Psoas muscle (tissue), 7 donors: ENCODE measurements at regions not wholly inside any gene's neighbourhood (a gene's known extent, or its start where the extent isn't known, plus 50 kb on each side); places are given as distances from the start of the nearest gene placed in this dataset.

Experiments used
- ATAC-seq, 4 donors: fragments of 200-7000 bp; cut with Tn5 transposase; one replicate each; pipeline ENCODE4 v1.9.1; 2020; ENCODE audit warnings: moderate library complexity in 3 of 4, mild to moderate bottlenecking in 2 of 4
- DNase-seq, 2 donors: peaks; one replicate each; pipeline ENCODE4 v3.0.0-alpha.2; 2020
- H3K27ac ChIP-seq: fragments of 200-600 bp; one replicate; pipeline ENCODE4 v1.8.0; 2022
- H3K27me3 ChIP-seq, 3 donors: fragments of 200-600 bp in 1 of 3; one replicate each; pipeline versions ENCODE4 v1.6.1 to v1.8.0; 2013 to 2022; ENCODE audit warnings: low read length in 2 of 3, mild to moderate bottlenecking in 2 of 3, moderate library complexity in 1 of 3; ENCODE audit not compliant: insufficient read depth in 3 of 3
- H3K36me3 ChIP-seq, 2 donors: fragments of 200-600 bp in 1 of 2; one replicate each; pipeline versions ENCODE4 v1.6.1 to v1.8.0; 2013 to 2022; ENCODE audit warnings: low read depth in 1 of 2, mild to moderate bottlenecking in 1 of 2, moderate library complexity in 1 of 2; ENCODE audit not compliant: insufficient read depth in 1 of 2
- H3K4me1 ChIP-seq: fragments of 200-600 bp; one replicate; pipeline ENCODE4 v1.8.0; 2022
- H3K4me3 ChIP-seq: fragments of 200-600 bp; one replicate; pipeline ENCODE4 v1.8.0; 2022; ENCODE audit warnings: mild to moderate bottlenecking
- H3K9me3 ChIP-seq: fragments of 200-600 bp; one replicate; pipeline ENCODE4 v1.8.0; 2022
- CTCF ChIP-seq: fragments of 200-600 bp; IDR thresholded peaks from one replicate; pipeline ENCODE4 v1.8.0; 2022; ENCODE audit warnings: antibody characterized with exemption
- WGBS, 3 donors: extraction: QIAGEN DNeasy Blood & Tissue Kit; methylation state at CpG; one replicate each; pipeline versions ENCODE4 v1.1.6 to v1.1.7; 2013; 5-methylcytosine and 5-hydroxymethylcytosine counted together
- intact Hi-C, 2 donors: fragments of 100-400 bp; cut with DNase I; formaldehyde crosslinking; loops; one replicate each; pipeline versions ENCODE4 v1.11.0 to v1.14.2; 2022
- donor health status: healthy with polysubstance abuse.
- donor health status: DM: no; HTN: no; CAD: no; lungs with moderate emphysema.
- donor health status: Bipolar disorder and iron deficiency.
- donor health status: healthy.
- donor health status: DM: yes; HTN: yes; CAD: no.
- donor health status: DM: no; HTN: no; CAD: no.
- donor health status: DM: yes; HTN: yes; CAD: no.

- H3K9me3 ChIP-seq, result no peaks in the 10 kb centered on the region
- H3K27ac ChIP-seq, result no peak overlapping the region
- peaks cover 43% of the 10 kb centered on the region for H3K4me1 ChIP-seq
- no peak overlapping the region for H3K4me3 ChIP-seq
- DNase-seq (no peak), ATAC-seq (no peak)
- no peaks in the 10 kb centered on the region for H3K36me3 ChIP-seq
- no peak for TF ChIP-seq CTCF
- no peaks in the 10 kb centered on the region for H3K27me3 ChIP-seq
- intact Hi-C loops, result no loop called here
- WGBS, 3 donors, result 95 to 97% (median 97%) methylated on average over 15 of the region's 15 CpGs
Observed at GRCh38 chr12:123057513-123058265, 77.2 kb downstream of the ARL6IP4 start.

GRCh38 chr12:123056709-123057108, 76.2 kb downstream of the ARL6IP4 start:
- ATAC-seq (no peak), DNase-seq (no peak)
- TF ChIP-seq CTCF, result no peak
- H3K27ac ChIP-seq, result no peak overlapping the region
- no peaks in the 10 kb centered on the region for H3K27me3 ChIP-seq
- WGBS, 3 donors, result 95 to 97% (median 96%) methylated on average over 7 of the region's 7 CpGs
- H3K36me3 ChIP-seq, result no peaks in the 10 kb centered on the region
- intact Hi-C loops, result no loop called here
- H3K9me3 ChIP-seq, result no peaks in the 10 kb centered on the region
- H3K4me3 ChIP-seq, result no peak overlapping the region
- H3K4me1 ChIP-seq, result peaks cover 33% of the 10 kb centered on the region

GRCh38 chr12:123056053-123056452, 75.6 kb downstream of the ARL6IP4 start:
- peaks cover 32% of the 10 kb centered on the region for H3K4me1 ChIP-seq
- peak; percentile 67 to 94 (median 90) for ATAC-seq

GRCh38 chr12:123055281-123055766, 74.8 kb downstream of the ARL6IP4 start:
- Histone ChIP-seq H3K4me3 (no peak overlapping the region), H3K36me3 (no peaks in the 10 kb centered on the region), H3K27ac (no peak overlapping the region), H3K9me3 (no peaks in the 10 kb centered on the region), H3K27me3 (no peaks in the 10 kb centered on the region), H3K4me1 (peaks cover 37% of the 10 kb centered on the region)
- 35 to 61% (median 44%) methylated on average over 8 of the region's 8 CpGs for WGBS, 3 donors
- intact Hi-C loops, result no loop called here
- TF ChIP-seq CTCF, result no peak
- ATAC-seq (no peak), DNase-seq (no peak)

More at GRCh38 chr12:123056053-123056452, 75.6 kb downstream of the ARL6IP4 start:
- H3K4me3 ChIP-seq, result no peak overlapping the region
- no peaks in the 10 kb centered on the region for H3K9me3 ChIP-seq
- no peaks in the 10 kb centered on the region for H3K36me3 ChIP-seq
- intact Hi-C loops, result no loop called here
- H3K27ac ChIP-seq, result no peak overlapping the region
- no peak for TF ChIP-seq CTCF
- H3K27me3 ChIP-seq, result no peaks in the 10 kb centered on the region
- peak in 1 of 2 donors; percentile 67 for DNase-seq
- WGBS, 3 donors, result 70 to 80% (median 72%) methylated on average over 8 of the region's 8 CpGs

- 36 to 61% (median 40%) methylated on average over 2 of the region's 2 CpGs for WGBS, 3 donors
- H3K27me3 ChIP-seq, result no peaks in the 10 kb centered on the region
- intact Hi-C loops, result no loop called here
- no peak overlapping the region for H3K4me3 ChIP-seq
- H3K36me3 ChIP-seq, result no peaks in the 10 kb centered on the region
- ATAC-seq, result no peak
- H3K27ac ChIP-seq, result no peak overlapping the region
- H3K9me3 ChIP-seq, result no peaks in the 10 kb centered on the region
- peaks cover 39% of the 10 kb centered on the region for H3K4me1 ChIP-seq
- no peak for DNase-seq
- no peak for TF ChIP-seq CTCF
Observed at GRCh38 chr12:123054371-123054770, 73.9 kb downstream of the ARL6IP4 start.
